ENCODE measurements at regions not wholly inside any gene's neighbourhood (a gene's known extent, or its start where the extent isn't known, plus 50 kb on each side); places are given as distances from the start of the nearest gene placed in this dataset.

DNA sequence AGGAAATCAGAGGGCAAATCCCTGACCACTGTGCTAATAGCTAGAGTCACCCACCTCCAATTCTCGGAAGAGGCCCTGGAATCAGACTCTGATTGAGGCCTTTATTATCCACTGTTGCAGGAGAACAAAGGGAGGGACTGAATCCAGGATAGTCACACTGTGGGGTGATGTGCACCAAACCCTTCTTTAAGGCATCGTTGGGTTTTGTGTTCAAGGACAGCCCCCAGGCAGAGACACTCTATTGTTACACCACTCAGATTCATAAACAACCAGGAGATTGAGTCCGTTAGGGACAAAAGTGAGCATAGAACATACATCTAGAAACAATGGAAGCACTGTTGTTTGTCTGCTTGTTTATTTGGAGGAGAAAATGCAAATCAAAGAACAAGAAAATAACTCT is 124.6 kb upstream of the TBCA start:
- ChIA-PET CTCF (no interaction called here), SMC1A (ENCODE audit: uncharacterized antibody, unreplicated experiment) (interaction anchor here (1.2 kb wide), 1 partner anchor 58 kb away, joined by 4 read pairs; no protein-coding TSS in a partner anchor), RAD21 (ENCODE audit: unreplicated experiment) (interaction anchor here (1.3 kb wide), 1 partner anchor 23 kb away, joined by 3 read pairs; no protein-coding TSS in a partner anchor), POLR2A (no interaction called here)
- Histone ChIP-seq H3K27ac (ENCODE audit: control insufficient read depth, insufficient read depth) (no peak overlapping the region), H3K79me2 (ENCODE audit: control insufficient read depth, insufficient read depth, low read length) (no peaks in the 10 kb centered on the region), H3K36me3 (ENCODE audit: control insufficient read depth in 2 of 2, insufficient read depth in 2 of 2, low read length in 1 of 2) (no peaks in the 10 kb centered on the region), H3K4me2 (ENCODE audit: control insufficient read depth, insufficient read depth) (no peak overlapping the region), H4K20me1 (ENCODE audit: control insufficient read depth, insufficient read depth) (no peaks in the 10 kb centered on the region), H3K4me3 (no peak overlapping the region), H3K9me3 (replicated peaks; ENCODE audit: control insufficient read depth, insufficient read depth, low read length) (no peaks in the 10 kb centered on the region), H3K9ac (ENCODE audit: control insufficient read depth, insufficient read depth, low read length) (no peak overlapping the region), H2AFZ (ENCODE audit: control insufficient read depth, low read depth, low read length) (no peak overlapping the region), H3K4me1 (ENCODE audit: control insufficient read depth, insufficient read depth, low read length) (no peaks in the 10 kb centered on the region), H3K27me3 (replicated peaks in 1 of 2; ENCODE audit: control insufficient read depth in 2 of 2, insufficient read depth in 2 of 2, low read length in 1 of 2) (no peaks in the 10 kb centered on the region)
- in situ Hi-C loops (cut with MboI) (no loop called here), intact Hi-C loops (cut with micrococcal nuclease; ENCODE audit: unreplicated experiment) (no loop called here)
- WGBS (ENCODE audit: insufficient coverage, insufficient replicate concordance, low lambda C conversion rate, missing lambda C conversion rate), result 79% methylated on average over 3 of the region's 3 CpGs
- DNase-seq (ENCODE audit: low read depth, low spot score), result no peak
- TF ChIP-seq POLR2A (IDR thresholded peaks at IDR 0.05; ENCODE audit: low read depth, low read length), result no peak
- TF ChIP-seq, protein P1, sequence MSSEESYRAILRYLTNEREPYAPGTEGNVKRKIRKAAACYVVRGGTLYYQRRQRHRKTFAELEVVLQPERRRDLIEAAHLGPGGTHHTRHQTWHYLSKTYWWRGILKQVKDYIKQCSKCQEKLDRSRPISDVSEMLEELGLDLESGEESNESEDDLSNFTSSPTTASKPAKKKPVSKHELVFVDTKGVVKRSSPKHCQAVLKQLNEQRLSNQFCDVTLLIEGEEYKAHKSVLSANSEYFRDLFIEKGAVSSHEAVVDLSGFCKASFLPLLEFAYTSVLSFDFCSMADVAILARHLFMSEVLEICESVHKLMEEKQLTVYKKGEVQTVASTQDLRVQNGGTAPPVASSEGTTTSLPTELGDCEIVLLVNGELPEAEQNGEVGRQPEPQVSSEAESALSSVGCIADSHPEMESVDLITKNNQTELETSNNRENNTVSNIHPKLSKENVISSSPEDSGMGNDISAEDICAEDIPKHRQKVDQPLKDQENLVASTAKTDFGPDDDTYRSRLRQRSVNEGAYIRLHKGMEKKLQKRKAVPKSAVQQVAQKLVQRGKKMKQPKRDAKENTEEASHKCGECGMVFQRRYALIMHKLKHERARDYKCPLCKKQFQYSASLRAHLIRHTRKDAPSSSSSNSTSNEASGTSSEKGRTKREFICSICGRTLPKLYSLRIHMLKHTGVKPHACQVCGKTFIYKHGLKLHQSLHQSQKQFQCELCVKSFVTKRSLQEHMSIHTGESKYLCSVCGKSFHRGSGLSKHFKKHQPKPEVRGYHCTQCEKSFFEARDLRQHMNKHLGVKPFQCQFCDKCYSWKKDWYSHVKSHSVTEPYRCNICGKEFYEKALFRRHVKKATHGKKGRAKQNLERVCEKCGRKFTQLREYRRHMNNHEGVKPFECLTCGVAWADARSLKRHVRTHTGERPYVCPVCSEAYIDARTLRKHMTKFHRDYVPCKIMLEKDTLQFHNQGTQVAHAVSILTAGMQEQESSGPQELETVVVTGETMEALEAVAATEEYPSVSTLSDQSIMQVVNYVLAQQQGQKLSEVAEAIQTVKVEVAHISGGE (CRISPR knock-in tag; IDR thresholded peaks at IDR 0.05), result no peak
- no peak for TF ChIP-seq YY1 (IDR thresholded peaks at IDR 0.05; ENCODE audit: low read depth, low read length)
- no peak for TF ChIP-seq MEF2B (IDR thresholded peaks at IDR 0.05; ENCODE audit: partially characterized antibody, poor library complexity, severe bottlenecking)
- no peak for TF ChIP-seq ZSCAN29 (IDR thresholded peaks at IDR 0.05)
- TF ChIP-seq MYC (IDR thresholded peaks at IDR 0.05; ENCODE audit: insufficient read depth, insufficient read length, insufficient replicate concordance, low read length, severe bottlenecking), result no peak
- TF ChIP-seq CBX5 (IDR thresholded peaks at IDR 0.05; ENCODE audit: low read depth), result no peak
- ATAC-seq, result no peak
- FAIRE-seq, result no peak
- BruUV-seq (replicated peaks), result no TSS peak
